Right ventricle myocardium superior (tissue), 1 donor: ENCODE measurements at regions not wholly inside any gene's neighbourhood (a gene's known extent, or its start where the extent isn't known, plus 50 kb on each side); places are given as distances from the start of the nearest gene placed in this dataset.
"Not testable (repeated sequence)": the region's sequence is repeated elsewhere in the genome, so short reads cannot be mapped to it uniquely, and the experiment has no call there.

Source experiments
- ATAC-seq: fragments of 200-7000 bp; cut with Tn5 transposase; one replicate; pipeline ENCODE4 v1.9.1; 2020; ENCODE audit warnings: mild to moderate bottlenecking; ENCODE audit not compliant: poor library complexity
- DNase-seq: peaks from one replicate; pipeline ENCODE4 v3.0.0-alpha.2; 2020
- intact Hi-C: fragments of 100-400 bp; cut with DNase I; formaldehyde crosslinking; loops from one replicate; pipeline ENCODE4 v1.11.2; 2022
- donor health status: DM: no; HTN: yes; CAD: no; lungs with severe emphysema.

DNA sequence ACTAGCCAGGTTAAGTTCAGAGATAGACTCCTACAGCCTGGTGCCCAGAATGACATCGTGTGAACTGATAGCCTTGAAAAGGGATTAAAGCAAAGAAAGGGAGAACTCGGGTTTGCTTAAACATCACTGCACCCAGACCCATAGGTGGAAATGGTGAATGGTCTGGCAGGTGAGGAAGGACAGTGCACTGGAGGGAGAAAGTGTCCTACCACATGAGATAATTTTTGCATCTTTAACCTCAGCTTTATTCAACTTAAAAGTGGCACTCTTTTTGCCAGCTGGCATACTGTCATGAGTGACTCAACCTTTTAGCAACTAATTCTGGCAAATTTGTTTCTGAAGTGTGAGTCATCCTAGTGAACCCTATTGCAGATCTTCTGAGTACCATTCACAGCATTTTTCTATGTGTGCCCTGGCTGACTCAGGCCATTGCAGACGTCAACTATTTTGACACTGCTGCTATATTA lies 53.0 kb upstream of the DAPP1 start:
- DNase-seq (no peak), ATAC-seq (peak; percentile 57)
- intact Hi-C loops = no loop called here

DNA sequence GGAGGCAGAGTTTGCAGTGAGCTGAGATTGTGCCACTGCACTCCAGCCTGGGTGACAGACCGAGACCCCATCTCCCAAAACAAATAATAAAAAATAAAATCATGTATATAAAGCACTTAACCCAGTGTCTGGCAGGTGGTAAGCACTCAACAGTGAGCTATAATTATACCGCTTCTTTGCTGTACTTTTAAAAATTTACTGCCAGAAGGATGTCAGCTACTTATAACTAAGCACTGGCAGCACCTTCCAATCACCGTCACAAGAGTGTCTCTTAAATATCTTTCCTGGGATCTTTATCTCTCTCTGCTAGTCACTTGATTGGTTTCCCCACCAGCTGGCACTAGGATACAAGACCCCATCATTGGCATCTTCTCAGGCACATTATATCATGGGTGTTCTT lies 53.9 kb upstream of the DAPP1 start:
- intact Hi-C loops = no loop called here
- peak; percentile 59 for ATAC-seq
- DNase-seq = no peak

DNA sequence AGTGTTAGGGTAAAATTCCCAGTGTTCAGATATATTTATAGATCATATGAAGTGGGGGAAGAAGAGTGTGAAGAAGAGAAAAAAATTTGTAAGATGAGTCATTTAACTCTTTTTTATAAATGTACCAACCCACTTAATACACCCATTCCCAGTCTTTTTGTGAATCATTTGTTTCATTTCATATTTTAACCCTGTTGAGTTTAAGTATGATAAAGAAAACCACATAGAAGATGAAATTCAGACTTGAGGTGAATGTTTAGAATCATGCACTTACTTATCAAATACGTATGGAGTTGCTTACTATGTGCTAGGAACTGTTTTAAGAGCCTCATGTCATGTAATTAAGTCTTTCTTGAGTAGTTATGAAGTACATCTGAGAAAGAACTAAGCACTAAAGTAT lies 56.6 kb upstream of the DAPP1 start:
- no peak for ATAC-seq
- no peak for DNase-seq
- intact Hi-C loops = no loop called here

DNA sequence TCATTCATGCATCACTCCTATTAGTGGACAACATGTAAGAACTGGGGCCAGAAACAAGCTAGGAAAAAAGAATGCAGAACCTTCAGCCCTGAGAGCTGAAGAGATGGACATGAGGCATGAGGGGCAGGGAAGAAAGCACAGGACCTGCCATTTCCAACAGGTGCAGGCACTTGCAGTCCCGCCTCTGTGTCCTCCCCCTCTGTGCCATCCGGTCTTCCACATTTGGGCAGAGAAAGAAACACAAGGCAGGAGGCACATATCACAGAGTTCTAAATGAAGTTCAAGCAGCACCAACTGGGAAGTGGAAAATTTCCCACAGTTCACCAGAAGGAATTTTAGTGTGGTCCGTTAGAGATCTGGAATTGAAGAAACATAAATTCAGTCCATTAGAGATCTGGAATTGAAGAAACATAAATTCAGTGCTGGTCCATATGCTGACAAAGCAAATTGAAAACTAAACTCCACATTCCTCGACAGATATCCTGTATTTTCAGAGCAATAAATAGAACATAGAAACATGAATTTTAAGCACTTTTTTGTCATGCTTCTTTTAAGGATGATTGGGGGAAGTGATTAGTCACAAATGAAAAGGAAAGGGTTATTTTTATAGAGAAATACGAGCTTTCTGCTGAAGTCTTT lies 57.2 kb upstream of the DAPP1 start:
- intact Hi-C loops = no loop called here
- DNase-seq = no peak
- ATAC-seq = no peak

DNA sequence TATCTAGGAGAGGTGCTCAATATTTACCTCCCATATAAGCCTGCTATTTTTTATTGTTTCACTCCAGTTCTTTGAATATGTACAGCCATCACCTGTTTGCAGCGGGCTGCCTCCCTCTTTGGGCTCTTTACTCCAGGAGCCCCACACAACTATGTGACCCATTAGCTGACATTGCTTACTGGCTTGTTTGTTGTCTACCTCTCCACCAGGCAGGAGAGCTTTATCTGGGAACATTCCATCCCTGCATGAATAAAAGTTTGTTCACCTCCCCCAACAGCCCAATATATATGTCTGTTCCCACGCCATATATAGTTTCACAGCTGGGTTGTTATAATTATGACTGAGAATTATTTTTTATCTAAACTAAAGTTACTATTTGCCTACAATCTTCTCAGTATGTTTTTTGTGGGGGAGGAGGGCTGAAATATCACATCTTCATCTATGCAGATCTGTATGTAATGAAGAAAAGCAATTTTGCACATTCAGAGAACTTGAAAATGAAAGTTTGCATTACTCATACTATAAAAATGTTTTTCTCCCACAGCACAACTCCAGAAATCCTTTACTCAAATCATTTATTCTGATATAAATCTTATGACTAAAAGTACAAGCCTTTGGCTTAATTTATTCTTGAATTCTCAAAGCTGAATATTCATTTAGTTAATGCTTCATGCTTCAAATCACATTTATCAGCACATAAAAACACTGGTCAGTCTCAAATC lies 61.2 kb upstream of the DAPP1 start:
- intact Hi-C loops = no loop called here
- peak; percentile 70 for ATAC-seq

DNA sequence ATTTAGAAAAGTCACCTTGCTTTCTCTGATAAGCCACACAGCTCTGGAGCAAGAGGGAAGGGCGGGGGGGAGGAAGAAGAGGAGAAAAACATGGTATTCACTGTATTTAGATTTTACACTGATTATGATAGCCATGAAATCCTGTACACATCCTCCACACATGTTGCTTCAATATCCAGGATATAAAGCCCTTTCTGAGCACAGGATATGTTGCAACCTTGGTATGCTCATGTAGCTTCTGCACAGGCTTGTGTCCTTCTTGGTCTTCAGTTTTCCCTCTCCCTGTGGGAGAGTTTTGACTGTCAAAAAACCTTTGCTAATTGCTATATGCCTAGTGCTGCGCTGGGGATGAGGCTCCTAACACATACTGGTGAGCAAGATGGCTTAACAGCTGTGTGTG lies 61.9 kb upstream of the DAPP1 start:
- ATAC-seq (peak; percentile 8), DNase-seq (no peak)
- intact Hi-C loops = no loop called here

More for the DNA sequence above, 61.2 kb upstream of the DAPP1 start:
- DNase-seq = no peak

DNA sequence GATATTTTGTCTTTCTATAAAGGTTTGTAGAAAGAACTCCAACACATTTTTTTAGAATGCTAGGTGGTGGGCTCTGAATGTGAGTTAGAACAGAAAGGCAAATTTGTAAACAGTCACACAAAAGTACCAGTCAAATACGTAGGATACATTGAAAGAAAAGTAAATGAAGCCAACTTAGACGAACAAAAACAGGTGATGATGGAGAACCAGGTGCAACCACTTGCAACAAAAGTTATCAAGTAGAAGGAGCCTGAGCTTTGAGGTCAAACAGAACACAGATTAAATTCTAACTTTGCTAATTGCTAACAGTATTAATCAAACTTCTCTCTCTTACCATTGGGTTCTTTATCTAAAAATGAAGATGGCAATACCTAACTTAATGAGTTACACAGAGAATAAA lies 62.7 kb upstream of the DAPP1 start:
- intact Hi-C loops = no loop called here
- ATAC-seq (no peak), DNase-seq (no peak)

DNA sequence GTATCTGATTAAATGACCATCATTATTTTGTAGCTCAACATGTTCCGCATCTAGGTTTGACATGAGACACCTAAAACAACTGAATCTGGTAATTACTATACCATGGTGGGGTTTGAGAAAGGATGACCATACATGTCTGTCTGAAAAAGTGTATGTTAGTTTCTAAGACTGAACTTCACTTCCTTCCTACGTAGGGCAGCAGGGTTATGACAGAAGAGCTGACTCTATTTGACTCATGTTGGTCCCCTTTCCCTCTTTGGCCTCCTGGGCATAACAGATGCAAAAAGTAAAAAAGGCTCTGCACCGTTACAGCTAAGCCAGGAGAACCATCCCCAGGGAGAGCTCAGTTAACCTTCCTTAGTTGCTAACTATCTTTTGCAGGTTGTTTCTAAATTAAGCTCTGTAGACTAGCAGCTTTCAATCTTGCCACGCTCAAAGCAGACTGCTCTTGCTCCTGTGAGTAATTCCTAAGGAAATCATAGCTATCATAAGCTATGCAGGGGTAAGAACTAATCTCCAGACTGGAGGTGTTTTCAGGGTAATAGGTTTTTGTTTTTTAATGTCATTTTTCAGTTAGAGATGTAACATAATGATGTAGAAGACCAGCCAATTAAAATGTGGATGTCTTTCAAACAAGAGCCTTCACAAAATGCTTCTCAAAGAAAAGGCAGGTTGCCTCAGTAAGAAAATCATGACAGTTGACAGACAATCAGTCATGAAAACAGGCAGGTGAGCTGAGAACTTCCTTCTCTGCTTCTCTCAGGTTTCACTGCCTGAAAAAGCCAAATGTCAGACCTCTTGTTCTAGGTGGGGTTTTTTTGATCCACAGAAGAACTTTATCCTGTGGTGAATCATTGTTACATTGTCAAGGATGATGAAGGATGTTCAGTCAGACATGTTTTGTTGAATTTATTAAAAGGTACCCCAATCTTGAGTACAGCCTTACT lies 66.9 kb upstream of the DAPP1 start:
- intact Hi-C loops = no loop called here
- DNase-seq = no peak
- ATAC-seq = peak; percentile 29

DNA sequence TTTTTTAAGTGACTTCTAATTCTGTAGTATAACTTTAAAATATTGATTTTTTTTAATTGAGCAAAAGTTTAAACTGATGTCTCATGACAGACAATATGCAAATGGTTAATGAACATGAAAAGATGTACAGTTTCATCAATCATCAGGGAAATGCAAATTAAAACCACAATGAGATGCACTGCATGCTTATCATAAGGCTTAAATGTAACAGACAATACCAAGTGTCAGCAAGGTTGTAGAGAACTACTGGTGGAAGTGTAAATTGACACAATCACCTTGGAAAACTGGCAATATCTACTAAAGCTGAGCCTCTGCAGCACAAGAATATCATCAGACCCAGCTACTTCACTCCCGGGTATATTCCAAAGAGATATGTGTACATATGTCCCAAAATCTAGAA lies 70.2 kb upstream of the DAPP1 start:
- DNase-seq (no peak), ATAC-seq (no peak)
- intact Hi-C loops = no loop called here

DNA sequence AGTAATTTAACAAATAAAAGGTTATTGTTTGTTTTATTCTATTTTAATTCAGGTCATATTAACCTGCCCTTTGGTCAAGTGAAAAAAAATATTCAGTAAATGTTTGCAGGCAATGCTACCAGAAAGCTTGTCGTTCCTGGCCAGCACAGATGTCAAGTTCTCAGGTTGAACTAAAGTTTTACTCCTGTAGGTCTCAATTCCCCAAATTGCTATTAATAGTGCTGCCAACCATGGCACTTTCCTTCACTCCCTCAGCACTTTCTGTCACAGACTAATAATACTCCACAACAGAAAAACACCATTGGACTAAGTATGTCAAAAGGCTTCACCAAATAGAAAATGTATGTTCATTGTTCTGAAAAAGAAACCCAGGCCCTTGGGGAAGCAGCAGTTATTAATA lies 79.2 kb upstream of the C4orf54 start:
- ATAC-seq (peak; percentile 59), DNase-seq (no peak)
- intact Hi-C loops = no loop called here

DNA sequence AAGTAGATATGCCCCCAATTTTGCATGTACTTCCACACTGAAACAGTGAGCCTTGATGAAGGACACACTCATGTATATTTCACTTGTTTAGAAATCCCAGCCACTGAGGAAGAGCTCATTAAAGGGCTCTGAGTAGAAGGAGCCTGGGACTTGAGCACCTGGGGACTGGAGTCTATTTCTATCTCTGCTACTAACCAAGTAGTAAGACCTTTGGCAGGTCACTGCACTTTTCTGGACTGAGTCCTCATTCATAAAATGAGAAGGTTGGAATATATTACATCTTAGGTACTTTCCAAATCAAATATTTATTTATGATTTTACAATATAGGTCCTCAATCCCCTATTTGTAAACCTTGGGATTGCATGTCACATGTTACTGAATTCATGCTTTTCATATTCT lies 78.2 kb upstream of the C4orf54 start:
- ATAC-seq = peak; percentile 25
- intact Hi-C loops = no loop called here
- no peak for DNase-seq

DNA sequence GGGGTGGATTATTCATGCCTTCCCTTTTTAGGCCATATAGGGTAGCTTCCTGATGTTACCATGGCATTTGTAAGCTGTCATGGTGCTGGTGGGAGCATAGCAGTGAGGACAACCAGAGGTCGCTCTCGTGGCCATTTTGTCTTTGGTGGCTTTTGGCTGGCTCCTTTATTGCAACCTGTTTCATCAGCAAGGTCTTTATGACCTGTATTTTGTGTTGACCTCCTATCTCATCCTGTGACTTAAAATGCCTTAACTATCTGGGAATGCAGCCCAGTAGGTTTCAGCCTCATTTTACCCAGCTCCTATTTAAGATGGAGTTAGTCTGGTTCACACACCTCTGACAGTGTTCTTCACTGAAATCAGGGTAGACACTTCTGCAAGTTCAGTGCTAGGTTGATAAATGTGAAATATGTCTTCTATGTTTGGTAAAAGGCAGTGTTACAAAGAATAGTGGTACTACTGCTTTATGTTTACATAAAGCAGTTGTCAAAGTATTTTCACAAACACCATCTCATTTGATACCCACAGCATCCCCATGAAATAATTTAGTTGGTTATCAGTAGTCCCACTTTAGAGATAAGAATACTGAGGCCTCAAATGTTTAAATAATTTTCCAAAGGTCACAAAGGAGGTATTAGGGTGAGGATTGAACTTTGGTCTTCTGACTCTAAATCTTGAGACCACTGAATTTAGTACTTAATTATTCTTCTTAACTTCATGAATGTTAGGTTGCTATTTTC lies 77.1 kb upstream of the C4orf54 start:
- intact Hi-C loops = no loop called here
- DNase-seq (no peak), ATAC-seq (no peak)

DNA sequence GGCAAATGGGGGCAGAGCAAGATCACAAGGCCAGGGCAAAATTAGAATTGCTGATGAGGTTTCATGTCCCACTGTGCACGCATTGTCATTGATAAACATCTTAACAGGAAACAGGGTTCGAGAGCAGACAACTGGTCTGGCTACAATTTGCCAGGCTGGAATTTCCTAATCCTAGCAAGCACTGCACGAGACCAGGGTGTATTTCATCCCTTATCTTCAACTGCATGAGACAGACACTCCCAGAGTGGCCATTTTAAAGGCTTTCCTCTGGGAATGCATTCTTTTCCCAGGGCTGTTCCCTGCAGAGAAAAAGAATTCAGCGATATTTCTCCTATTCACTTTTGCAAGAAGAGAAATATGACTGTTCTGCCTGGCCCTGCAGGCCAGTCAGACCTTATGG lies 75.8 kb upstream of the C4orf54 start:
- intact Hi-C loops, ATAC-seq, DNase-seq: not testable (repeated sequence)

DNA sequence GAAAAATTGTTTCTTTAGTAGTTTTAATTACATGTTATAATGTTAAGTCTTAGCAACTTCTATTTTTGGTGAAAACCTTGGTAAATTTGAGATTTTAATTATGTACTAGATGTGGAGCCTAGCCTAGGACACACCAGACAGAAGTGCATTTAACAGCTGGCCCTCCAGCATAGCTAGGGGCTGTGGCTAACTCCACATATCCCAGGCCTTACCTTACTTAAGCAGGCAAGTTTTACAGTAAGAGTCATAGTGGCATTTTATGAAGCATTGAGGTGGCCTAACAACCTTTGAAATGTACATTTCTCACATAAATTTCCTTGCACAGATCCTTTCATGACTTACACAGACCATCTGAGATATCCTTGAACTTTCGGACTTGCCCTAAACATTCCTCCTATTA lies 71.6 kb upstream of the C4orf54 start:
- DNase-seq (no peak), ATAC-seq (no peak)
- intact Hi-C loops = loop anchor here (10.0 kb wide), 1 partner anchor 76 kb away; no protein-coding TSS in a partner anchor

DNA sequence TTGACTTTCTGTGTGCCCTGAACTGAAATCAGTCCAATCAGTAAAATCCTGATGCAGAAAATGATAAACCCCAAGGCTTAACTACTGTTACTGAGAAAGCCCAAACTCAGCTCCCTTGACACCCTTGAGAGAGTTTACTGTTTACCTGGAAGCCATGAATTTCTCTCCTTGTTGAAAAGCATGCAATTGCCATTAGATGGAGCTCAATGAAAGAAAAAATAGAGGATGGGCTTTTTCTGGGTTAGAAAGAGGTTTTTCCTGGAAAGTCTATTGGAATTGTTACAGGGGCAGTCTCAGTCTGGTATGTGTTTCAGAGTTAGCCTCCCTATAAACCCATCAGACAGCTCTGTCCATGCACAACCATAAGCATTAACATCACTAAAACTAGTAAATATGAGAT lies 66.4 kb upstream of the C4orf54 start:
- no peak for DNase-seq
- intact Hi-C loops = loop anchor here (10.0 kb wide), 1 partner anchor 81 kb away; no protein-coding TSS in a partner anchor
- ATAC-seq = peak; percentile 17

DNA sequence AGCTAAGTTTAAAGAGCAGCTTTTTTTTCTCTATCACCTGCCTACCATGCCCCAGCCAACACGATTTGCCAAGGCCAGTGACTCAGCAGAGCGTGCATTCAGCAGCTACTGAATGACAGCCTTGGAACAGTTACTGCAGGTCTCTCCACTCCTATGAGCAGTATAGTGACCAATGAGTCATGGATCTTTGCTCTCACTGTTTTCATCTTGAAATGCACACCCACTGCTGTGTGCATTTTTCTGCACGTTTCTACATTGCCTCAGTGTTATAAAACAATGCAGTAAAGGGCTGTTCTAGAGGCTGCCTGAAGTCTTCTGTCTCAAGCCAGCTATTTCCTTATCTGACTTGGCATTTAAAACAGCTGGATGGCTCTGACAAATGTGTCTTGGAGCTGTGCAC lies 66.0 kb upstream of the C4orf54 start:
- ATAC-seq = peak; percentile 97
- intact Hi-C loops = loop anchor here (10.0 kb wide), 1 partner anchor 81 kb away; no protein-coding TSS in a partner anchor
- peak; percentile 74 for DNase-seq

DNA sequence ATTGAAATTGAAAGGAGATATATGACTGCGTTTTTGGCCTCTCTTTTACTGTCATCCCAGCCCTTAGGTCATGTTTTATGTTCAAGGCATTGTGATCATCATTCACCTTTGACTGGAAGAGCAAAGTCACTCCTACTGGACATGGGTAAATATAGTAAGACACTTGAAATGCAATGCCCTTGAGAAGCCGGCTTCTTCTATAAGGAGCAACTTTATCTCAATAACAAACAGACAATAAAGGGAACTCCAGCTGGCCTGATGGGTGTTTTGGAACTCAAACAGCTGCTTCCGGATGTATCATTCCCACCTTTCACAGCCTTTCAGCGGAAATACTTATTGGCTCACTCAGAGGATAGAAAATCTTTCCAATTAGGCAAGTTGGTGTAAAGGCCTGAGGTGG lies 65.1 kb upstream of the C4orf54 start:
- peak; percentile 45 for ATAC-seq
- no peak for DNase-seq
- intact Hi-C loops = loop anchor here (10.0 kb wide), 1 partner anchor 82 kb away; no protein-coding TSS in a partner anchor

DNA sequence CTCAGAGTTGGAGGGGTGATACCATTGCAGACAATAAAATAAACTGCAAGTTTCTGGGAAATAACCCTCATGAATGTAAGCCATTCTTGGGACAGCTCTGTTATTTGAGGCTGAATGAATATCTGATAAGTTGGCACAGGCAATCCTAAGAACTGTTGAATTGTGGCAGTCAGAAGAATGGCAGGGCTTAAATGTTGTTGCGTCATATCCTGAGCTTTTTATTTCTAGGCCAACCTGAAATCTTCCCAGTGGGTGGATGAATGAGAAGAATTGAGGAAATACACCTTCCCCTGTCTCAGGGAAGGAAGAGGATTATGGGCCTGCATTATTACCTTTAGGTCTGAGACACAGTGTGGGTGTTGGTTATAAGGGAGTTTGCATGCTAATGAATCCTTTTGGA lies 64.4 kb upstream of the C4orf54 start:
- intact Hi-C loops = loop anchor here (10.0 kb wide), 1 partner anchor 83 kb away; no protein-coding TSS in a partner anchor
- DNase-seq (no peak), ATAC-seq (no peak)
